Stomach smooth muscle (tissue), 2 donors: ENCODE measurements at regions not wholly inside any gene's neighbourhood (a gene's known extent, or its start where the extent isn't known, plus 50 kb on each side); places are given as distances from the start of the nearest gene placed in this dataset.

ENCODE experiments used
- H3K27ac ChIP-seq: one replicate; pipeline ENCODE4 v1.7.0; 2013; ENCODE audit warnings: mild to moderate bottlenecking, low read length, inconsistent platforms
- H3K27me3 ChIP-seq, 2 donors: one replicate each; pipeline ENCODE4 v1.7.0; 2013; ENCODE audit warnings: low read length in 2 of 2; ENCODE audit not compliant: insufficient read depth in 2 of 2, control insufficient read depth in 1 of 2
- H3K36me3 ChIP-seq, 2 donors: one replicate each; pipeline ENCODE4 v1.7.0; 2013; ENCODE audit warnings: low read length in 2 of 2; ENCODE audit not compliant: control insufficient read depth in 2 of 2, insufficient read depth in 2 of 2
- H3K4me1 ChIP-seq: one replicate; pipeline ENCODE4 v1.7.0; 2013; ENCODE audit warnings: low read length; ENCODE audit not compliant: control insufficient read depth, insufficient read depth
- H3K4me3 ChIP-seq, 2 donors: one replicate each; pipeline ENCODE4 v1.7.0; 2013; ENCODE audit warnings: low read length in 2 of 2
- H3K9ac ChIP-seq, 2 donors: one replicate each; pipeline ENCODE4 v1.7.0; 2013; ENCODE audit warnings: low read length in 2 of 2, mild to moderate bottlenecking in 1 of 2
- H3K9me3 ChIP-seq, 2 donors: one replicate each; pipeline ENCODE4 v1.7.0; 2013; ENCODE audit warnings: low read length in 2 of 2; ENCODE audit not compliant: control insufficient read depth in 2 of 2
- donor health status: healthy.
- donor health status: Pancreatic carcinoma.

GRCh38 chr3:150022381-150023238, 51.9 kb upstream of the PFN2 start:
- no peak overlapping the region for H3K4me3 ChIP-seq
- no peak overlapping the region for H3K9ac ChIP-seq
- no peaks in the 10 kb centered on the region for H3K9me3 ChIP-seq
- H3K27ac ChIP-seq = no peak overlapping the region
- no peaks in the 10 kb centered on the region for H3K36me3 ChIP-seq
- no peaks in the 10 kb centered on the region for H3K4me1 ChIP-seq
- H3K27me3 ChIP-seq = no peaks in the 10 kb centered on the region

- Histone ChIP-seq H3K9me3 (no peaks in the 10 kb centered on the region), H3K9ac (no peak overlapping the region), H3K36me3 (no peaks in the 10 kb centered on the region)
Measured at GRCh38 chr3:150020527-150020926, 49.8 kb upstream of the PFN2 start.

More at GRCh38 chr3:150020527-150020926, 49.8 kb upstream of the PFN2 start:
- no peak overlapping the region for H3K4me3 ChIP-seq
- no peaks in the 10 kb centered on the region for H3K27me3 ChIP-seq
- no peaks in the 10 kb centered on the region for H3K4me1 ChIP-seq
- H3K27ac ChIP-seq = no peak overlapping the region
